ENCODE measurements at regions not wholly inside any gene's neighbourhood (a gene's known extent, or its start where the extent isn't known, plus 50 kb on each side); places are given as distances from the start of the nearest gene placed in this dataset.

DNA sequence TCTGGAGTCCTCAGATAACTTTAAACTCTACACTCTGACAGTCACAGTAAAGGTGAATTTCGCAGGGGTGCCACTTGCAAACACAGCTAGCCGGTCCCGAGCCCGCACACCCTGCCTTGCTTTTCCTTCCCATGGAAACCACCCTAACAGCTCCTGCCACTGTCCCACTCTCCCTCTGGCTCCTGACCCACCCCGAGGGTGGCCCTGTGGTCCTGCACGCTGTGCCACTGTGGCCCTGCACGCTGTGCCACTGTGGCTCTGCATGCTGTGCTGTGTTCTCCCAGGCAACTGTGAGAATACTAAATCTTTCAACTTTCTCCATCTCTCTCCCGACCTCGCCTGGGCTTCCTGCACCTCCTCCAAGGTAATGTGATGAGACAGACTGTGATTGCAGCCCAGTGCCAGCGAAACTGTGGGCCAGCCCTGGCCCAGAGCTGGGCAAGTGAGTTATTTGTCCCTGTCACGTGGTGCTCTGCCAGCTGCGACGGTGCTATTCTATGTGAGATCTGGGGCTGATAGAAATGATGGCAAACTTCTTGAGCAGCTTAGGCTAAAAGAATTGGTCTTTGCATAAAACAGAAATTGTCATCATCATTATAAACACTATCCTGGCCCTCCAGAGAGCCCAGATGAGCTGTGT lies 63.4 kb upstream of the TARBP1 start (continued):
- TF ChIP-seq CBX8 (IDR thresholded peaks at IDR 0.05; ENCODE audit: borderline replicate concordance, low read depth, low read length) = no peak
- no peak for TF ChIP-seq YY1 (IDR thresholded peaks at IDR 0.05; ENCODE audit: low read depth, low read length)
- no peak for TF ChIP-seq BRCA1 (IDR thresholded peaks at IDR 0.05; ENCODE audit: low read depth, low read length)
- TF ChIP-seq CBX5 (IDR thresholded peaks at IDR 0.05; ENCODE audit: low read depth, low read length) = no peak

Data from H1 (cell line).